ENCODE measurements at regions not wholly inside any gene's neighbourhood (a gene's known extent, or its start where the extent isn't known, plus 50 kb on each side); places are given as distances from the start of the nearest gene placed in this dataset.

GRCh38 chr5:131022811-131023497 lies 142.1 kb downstream of the HINT1 start:
- TF ChIP-seq CTCF (conservative IDR thresholded peaks at IDR 0.05; ENCODE audit: low read length) (no peak), EZH2phosphoT487 (IDR thresholded peaks at IDR 0.05; ENCODE audit: borderline replicate concordance) (no peak)
